Muscle of leg (tissue), 3 donors: ENCODE measurements at regions not wholly inside any gene's neighbourhood (a gene's known extent, or its start where the extent isn't known, plus 50 kb on each side); places are given as distances from the start of the nearest gene placed in this dataset.

Source experiments
- DNase-seq: peaks from one replicate; pipeline ENCODE4 v3.0.0; 2013
- H3K27ac ChIP-seq: one replicate; pipeline ENCODE4 v1.5.1; 2013; ENCODE audit warnings: mild to moderate bottlenecking, low read length, control low read depth
- H3K27me3 ChIP-seq: one replicate; pipeline ENCODE4 v1.6.1; 2013; ENCODE audit warnings: low read length; ENCODE audit not compliant: control insufficient read depth, insufficient read depth
- H3K36me3 ChIP-seq: one replicate; pipeline ENCODE4 v1.6.1; 2013; ENCODE audit warnings: low read length; ENCODE audit not compliant: control insufficient read depth, insufficient read depth
- H3K4me1 ChIP-seq: one replicate; pipeline ENCODE4 v1.6.1; 2013; ENCODE audit warnings: low read length; ENCODE audit not compliant: control insufficient read depth, insufficient read depth
- H3K4me3 ChIP-seq: one replicate; pipeline ENCODE4 v1.5.1; 2013; ENCODE audit warnings: low read length, control low read depth
- H3K9me3 ChIP-seq: replicated peaks from 2 replicates; pipeline ENCODE4 v1.6.1; 2013; ENCODE audit warnings: low read depth, low read length; ENCODE audit not compliant: control insufficient read depth
- WGBS: methylation state at CpG from one replicate; pipeline ENCODE4 v1.1.5; 2013; ENCODE audit warnings: missing lambda C conversion rate; ENCODE audit not compliant: insufficient coverage; 5-methylcytosine and 5-hydroxymethylcytosine counted together

GRCh38 chr2:164052006-164052405 is 316.2 kb upstream of the FIGN start:
- Histone ChIP-seq H3K27me3 (no peaks in the 10 kb centered on the region), H3K9me3 (no peaks in the 10 kb centered on the region), H3K36me3 (no peaks in the 10 kb centered on the region), H3K4me1 (no peaks in the 10 kb centered on the region), H3K27ac (no peak overlapping the region), H3K4me3 (no peak overlapping the region)
- 70% methylated on average over 4 of the region's 6 CpGs for WGBS
- no peak for DNase-seq

GRCh38 chr2:164048729-164049128 is 312.9 kb upstream of the FIGN start:
- DNase-seq = no peak
- no peaks in the 10 kb centered on the region for H3K36me3 ChIP-seq
- no peak overlapping the region for H3K27ac ChIP-seq
- H3K9me3 ChIP-seq = no peaks in the 10 kb centered on the region
- no peak overlapping the region for H3K4me3 ChIP-seq
- no peaks in the 10 kb centered on the region for H3K27me3 ChIP-seq
- no peaks in the 10 kb centered on the region for H3K4me1 ChIP-seq

GRCh38 chr2:164046040-164046439 is 310.2 kb upstream of the FIGN start:
- H3K27ac ChIP-seq = no peak overlapping the region
- no peak for DNase-seq
- no peaks in the 10 kb centered on the region for H3K36me3 ChIP-seq
- H3K4me3 ChIP-seq = no peak overlapping the region
- H3K4me1 ChIP-seq = no peaks in the 10 kb centered on the region
- H3K27me3 ChIP-seq = no peaks in the 10 kb centered on the region
- WGBS = no CpG with 5 or more reads among the region's 2 CpGs
- H3K9me3 ChIP-seq = peaks cover 5% of the 10 kb centered on the region

GRCh38 chr2:164044622-164045021 is 308.8 kb upstream of the FIGN start:
- Histone ChIP-seq H3K36me3 (no peaks in the 10 kb centered on the region), H3K27me3 (no peaks in the 10 kb centered on the region), H3K4me1 (no peaks in the 10 kb centered on the region), H3K9me3 (peaks cover 5% of the 10 kb centered on the region), H3K4me3 (no peak overlapping the region), H3K27ac (no peak overlapping the region)
- no CpG with 5 or more reads among the region's 2 CpGs for WGBS
- DNase-seq = no peak

- Histone ChIP-seq H3K4me3 (no peak overlapping the region), H3K9me3 (peaks cover 5% of the 10 kb centered on the region), H3K27me3 (no peaks in the 10 kb centered on the region), H3K4me1 (no peaks in the 10 kb centered on the region), H3K36me3 (no peaks in the 10 kb centered on the region), H3K27ac (no peak overlapping the region)
- DNase-seq = no peak
These were observed 303.5 kb upstream of the FIGN start for GRCh38 chr2:164039270-164039669.

- no peaks in the 10 kb centered on the region for H3K4me1 ChIP-seq
- H3K27me3 ChIP-seq = no peaks in the 10 kb centered on the region
- DNase-seq = no peak
- H3K36me3 ChIP-seq = no peaks in the 10 kb centered on the region
- no peak overlapping the region for H3K27ac ChIP-seq
- H3K9me3 ChIP-seq = no peaks in the 10 kb centered on the region
- no peak overlapping the region for H3K4me3 ChIP-seq
These were observed 297.2 kb upstream of the FIGN start for GRCh38 chr2:164032995-164033394.

GRCh38 chr2:164030623-164031022 is 294.8 kb upstream of the FIGN start:
- Histone ChIP-seq H3K4me1 (no peaks in the 10 kb centered on the region), H3K9me3 (no peaks in the 10 kb centered on the region), H3K36me3 (no peaks in the 10 kb centered on the region), H3K4me3 (no peak overlapping the region), H3K27ac (no peak overlapping the region), H3K27me3 (no peaks in the 10 kb centered on the region)
- DNase-seq = no peak
- WGBS = no CpG with 5 or more reads among the region's 2 CpGs

GRCh38 chr2:164028814-164029534 is 293.2 kb upstream of the FIGN start:
- WGBS = no CpG with 5 or more reads among the region's 7 CpGs
- Histone ChIP-seq H3K4me1 (no peaks in the 10 kb centered on the region), H3K4me3 (no peak overlapping the region), H3K9me3 (no peaks in the 10 kb centered on the region), H3K27me3 (no peaks in the 10 kb centered on the region), H3K27ac (peak overlapping the region; percentile 17), H3K36me3 (no peaks in the 10 kb centered on the region)
- peak; percentile 86 for DNase-seq

- no peaks in the 10 kb centered on the region for H3K27me3 ChIP-seq
- DNase-seq = no peak
- no peaks in the 10 kb centered on the region for H3K36me3 ChIP-seq
- H3K27ac ChIP-seq = no peak overlapping the region
- no peaks in the 10 kb centered on the region for H3K9me3 ChIP-seq
- no peaks in the 10 kb centered on the region for H3K4me1 ChIP-seq
- no peak overlapping the region for H3K4me3 ChIP-seq
- no CpG with 5 or more reads among the region's 2 CpGs for WGBS
These were observed 288.6 kb upstream of the FIGN start for GRCh38 chr2:164024396-164024795.

- Histone ChIP-seq H3K4me1 (no peaks in the 10 kb centered on the region), H3K9me3 (no peaks in the 10 kb centered on the region), H3K36me3 (no peaks in the 10 kb centered on the region), H3K27me3 (no peaks in the 10 kb centered on the region), H3K27ac (no peak overlapping the region), H3K4me3 (no peak overlapping the region)
- peak; percentile 63 for DNase-seq
- WGBS = 49% methylated on average over 2 of the region's 2 CpGs
These were observed 288.1 kb upstream of the FIGN start for GRCh38 chr2:164023896-164024295.
